NCI-H526 treated with DMSO at 0.1 percent for 48 hours (cell line): ENCODE measurements at regions not wholly inside any gene's neighbourhood (a gene's known extent, or its start where the extent isn't known, plus 50 kb on each side); places are given as distances from the start of the nearest gene placed in this dataset.
A peak's percentile ranks its signal among the peaks of the same experiment; 100 is the strongest.
"Not testable (repeated sequence)": the region's sequence is repeated elsewhere in the genome, so short reads cannot be mapped to it uniquely, and the experiment has no call there.

Experiments
- DNase-seq: peaks from one replicate; lab custom pipeline; 2025; lab: John Stamatoyannopoulos, UW

- DNase-seq: no peak
Measured at GRCh38 chr13:76620036-76620435, 266.2 kb downstream of the KCTD12 start.

- no peak for DNase-seq
Measured at GRCh38 chr13:76619631-76620030, 266.6 kb downstream of the KCTD12 start.

GRCh38 chr13:76610819-76611415 is 275.3 kb downstream of the KCTD12 start:
- DNase-seq: no peak

GRCh38 chr13:76609643-76610042 is 276.6 kb downstream of the KCTD12 start:
- DNase-seq: no peak

- no peak for DNase-seq
Measured at GRCh38 chr13:76607866-76608265, 278.3 kb downstream of the KCTD12 start.

GRCh38 chr13:76600081-76600480 is 286.1 kb downstream of the KCTD12 start:
- DNase-seq: no peak

GRCh38 chr13:76597868-76598267 is 288.3 kb downstream of the KCTD12 start:
- DNase-seq: no peak

GRCh38 chr13:76596216-76596615 is 290.0 kb downstream of the KCTD12 start:
- no peak for DNase-seq

- DNase-seq: no peak
Measured at GRCh38 chr13:76594435-76594834, 291.8 kb downstream of the KCTD12 start.

- no peak for DNase-seq
Measured at GRCh38 chr13:76586842-76587241, 299.4 kb downstream of the KCTD12 start.

GRCh38 chr13:76579701-76580100 is 306.5 kb downstream of the KCTD12 start:
- no peak for DNase-seq

- not testable (repeated sequence) for DNase-seq
Measured at GRCh38 chr13:76575634-76576033, 310.6 kb downstream of the KCTD12 start.

- DNase-seq: peak; percentile 19
Measured at GRCh38 chr13:76570510-76570971, 315.7 kb downstream of the KCTD12 start.

- no peak for DNase-seq
Measured at GRCh38 chr13:76556627-76557026, 329.6 kb downstream of the KCTD12 start.

- no peak for DNase-seq
Measured at GRCh38 chr13:76552807-76553206, 333.4 kb downstream of the KCTD12 start.

- DNase-seq: no peak
Measured at GRCh38 chr13:76552041-76552772, 334.0 kb downstream of the KCTD12 start.

- DNase-seq: no peak
Measured at GRCh38 chr13:76542176-76542575, 344.0 kb downstream of the KCTD12 start.

GRCh38 chr13:76538004-76538403 is 348.2 kb downstream of the KCTD12 start:
- DNase-seq: no peak

GRCh38 chr13:76533251-76533650 is 353.0 kb downstream of the KCTD12 start:
- no peak for DNase-seq

GRCh38 chr13:76527041-76527440 is 359.2 kb downstream of the KCTD12 start:
- no peak for DNase-seq

GRCh38 chr13:76523740-76524340 is 362.4 kb downstream of the KCTD12 start:
- DNase-seq: no peak

- peak; percentile 45 for DNase-seq
Measured at GRCh38 chr13:76522083-76522755, 364.0 kb downstream of the KCTD12 start.

GRCh38 chr13:76519685-76520084 is 366.5 kb downstream of the KCTD12 start:
- no peak for DNase-seq
